ENCODE measurements at regions not wholly inside any gene's neighbourhood (a gene's known extent, or its start where the extent isn't known, plus 50 kb on each side); places are given as distances from the start of the nearest gene placed in this dataset.

- H3K4me1 Mint-ChIP-seq: peaks cover 23 to 27% of the 10 kb centered on the region in 2 experiments
- Histone ChIP-seq H2BK5ac (ENCODE audit: insufficient read length, low read length) (no peak overlapping the region), H3K18ac (ENCODE audit: insufficient read length, low read depth, low read length) (no peak overlapping the region), H4K91ac (ENCODE audit: insufficient read length, low read depth, low read length) (no peak overlapping the region), H3K14ac (ENCODE audit: insufficient read depth, low read length) (no peak overlapping the region), H3K4me2 (ENCODE audit: insufficient read depth, insufficient read length, low read length) (no peak overlapping the region), H3K4me1 (ENCODE audit: insufficient read depth, low read length) (no peaks in the 10 kb centered on the region), H2BK12ac (ENCODE audit: insufficient read length, low read depth, low read length) (no peak overlapping the region), H3K9me3 (ENCODE audit: control insufficient read depth, low read depth, low read length) (no peaks in the 10 kb centered on the region), H4K5ac (ENCODE audit: insufficient read length, low read depth, low read length) (no peak overlapping the region), H4K8ac (replicated peaks; ENCODE audit: insufficient read length, low read depth, low read length) (no peak overlapping the region), H2BK20ac (ENCODE audit: low read depth, low read length, poor library complexity, severe bottlenecking) (no peak overlapping the region), H2BK15ac (ENCODE audit: low read depth, low read length) (no peak overlapping the region), H4K20me1 (ENCODE audit: control insufficient read depth, insufficient read depth, insufficient read length) (no peaks in the 10 kb centered on the region), H3T11ph (ENCODE audit: low read length) (no peak overlapping the region), H3K23me2 (ENCODE audit: insufficient read length, low read depth, low read length, poor library complexity, severe bottlenecking) (no peaks in the 10 kb centered on the region), H3K4ac (ENCODE audit: low read depth, low read length) (no peak overlapping the region), H3K27ac (ENCODE audit: insufficient read length, low read depth, low read length) (no peak overlapping the region), H3K27me3 (ENCODE audit: insufficient read depth, low read length) (no peaks in the 10 kb centered on the region), H2AK5ac (ENCODE audit: insufficient read length, low read length) (no peak overlapping the region), H2AFZ (ENCODE audit: low read length) (no peak overlapping the region), H3K23ac (ENCODE audit: insufficient read length, low read depth, low read length) (no peak overlapping the region), H3K79me1 (ENCODE audit: insufficient read depth, low read depth, low read length, poor library complexity, severe bottlenecking) (no peaks in the 10 kb centered on the region), H3K9ac (ENCODE audit: extremely low read depth, insufficient read length, low read length) (no peak overlapping the region), H3K56ac (ENCODE audit: insufficient read length, low read depth, low read length) (no peak overlapping the region), H3K79me2 (ENCODE audit: insufficient read depth, low read length) (no peaks in the 10 kb centered on the region), H2BK120ac (ENCODE audit: low read depth, low read length, poor library complexity, severe bottlenecking) (no peak overlapping the region)
- H3K9me3 Mint-ChIP-seq: peaks cover 5 to 6% of the 10 kb centered on the region in 2 experiments; a peak in 3 of 5 replicates
- H3K36me3 Mint-ChIP-seq (ENCODE audit: insufficient read depth in 1 of 3, low read depth in 3 of 3): peaks cover 0 to 8% (median 2%) of the 10 kb centered on the region in 3 experiments; a peak in 2 of 7 replicates
- WGBS (ENCODE audit: extremely low coverage, insufficient read length, low lambda C conversion rate): no CpG with 5 or more reads among the region's 7 CpGs
- no peak for DNase-seq
- H3K27ac Mint-ChIP-seq: peak overlapping the region in 1 of 3 experiments; percentile 62; a peak in 2 of 7 replicates
- TF ChIP-seq CTCF (conservative IDR thresholded peaks at IDR 0.05): no peak
- no peak overlapping the region for H3K4me3 Mint-ChIP-seq
- H3K27me3 Mint-ChIP-seq (ENCODE audit: low read depth): no peaks in the 10 kb centered on the region
These were observed 83.2 kb upstream of the FAT1 start for GRCh38 chr4:186806679-186807421.
